GM21825 (cell line): ENCODE measurements at regions not wholly inside any gene's neighbourhood (a gene's known extent, or its start where the extent isn't known, plus 50 kb on each side); places are given as distances from the start of the nearest gene placed in this dataset.
"Not testable (repeated sequence)": the region's sequence is repeated elsewhere in the genome, so short reads cannot be mapped to it uniquely, and the experiment has no call there.

ENCODE experiments used
- ATAC-seq: cut with Tn5 transposase; IDR thresholded peaks from one replicate; pipeline ENCODE4 v1.9.1; 2021; ENCODE audit warnings: mild to moderate bottlenecking, moderate library complexity; ENCODE audit not compliant: unreplicated experiment

- no peak for ATAC-seq
Measured at GRCh38 chr9:29625292-29625731, 2052.0 kb upstream of the C9orf72 start.

GRCh38 chr9:29625931-29626330, 2052.7 kb upstream of the C9orf72 start:
- ATAC-seq, result no peak

- ATAC-seq, result not testable (repeated sequence)
Measured at GRCh38 chr9:29628856-29629255, 2055.6 kb upstream of the C9orf72 start.

DNA sequence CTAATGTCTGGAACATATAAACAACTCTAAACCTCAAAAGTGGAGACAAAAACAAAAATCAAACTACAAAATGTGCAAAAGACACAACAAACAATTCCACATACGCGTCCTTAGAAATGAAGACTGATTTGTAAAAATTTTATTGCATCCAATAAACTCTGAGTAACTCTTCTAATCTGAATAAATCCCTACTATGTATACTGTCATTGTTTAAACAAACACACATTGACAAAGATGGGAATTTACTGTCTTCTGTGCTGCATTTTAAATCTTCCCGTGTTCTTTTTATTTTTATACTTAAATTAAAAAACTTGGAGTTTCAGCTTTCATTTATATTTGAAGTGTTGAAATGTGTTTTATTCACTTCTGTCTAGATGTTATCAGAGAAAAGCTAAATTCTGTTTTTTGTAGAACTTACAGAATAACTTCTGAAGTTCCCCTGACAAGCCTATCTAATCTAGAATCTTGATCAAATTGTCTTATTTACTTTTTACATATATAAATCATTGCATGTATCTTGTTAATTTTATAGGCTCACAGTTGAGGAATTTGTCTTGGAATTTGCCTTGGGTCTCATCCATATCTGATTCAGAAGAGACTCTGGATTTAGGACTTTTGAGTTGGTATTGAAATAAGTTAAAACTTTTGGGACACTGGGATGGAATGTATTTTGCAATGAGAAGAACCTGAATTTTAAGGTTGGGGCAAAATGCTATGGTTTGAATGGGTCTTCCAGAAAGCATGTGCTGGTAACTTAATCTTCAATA, 2064.4 kb upstream of the C9orf72 start:
- ATAC-seq, result no peak

GRCh38 chr9:29640507-29640906, 2067.2 kb upstream of the C9orf72 start:
- ATAC-seq, result no peak

DNA sequence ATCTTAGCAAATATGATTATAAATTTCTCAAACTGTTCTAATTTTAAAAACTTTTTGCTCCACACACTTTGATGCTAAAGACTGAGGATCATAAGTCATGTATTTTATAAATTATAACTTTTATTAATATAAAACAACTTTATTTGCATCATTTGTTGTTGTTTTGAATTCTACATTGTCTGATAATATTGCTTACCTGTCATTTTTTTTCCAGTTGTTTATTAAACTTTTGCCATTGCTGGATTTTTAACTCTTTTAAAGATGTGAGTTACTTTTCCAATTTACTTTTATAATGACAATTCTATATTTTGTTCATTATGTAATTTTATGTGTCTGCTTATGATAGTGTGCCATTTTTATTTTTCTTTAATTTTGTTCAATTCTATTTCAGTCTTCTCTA, 2071.2 kb upstream of the C9orf72 start:
- no peak for ATAC-seq

DNA sequence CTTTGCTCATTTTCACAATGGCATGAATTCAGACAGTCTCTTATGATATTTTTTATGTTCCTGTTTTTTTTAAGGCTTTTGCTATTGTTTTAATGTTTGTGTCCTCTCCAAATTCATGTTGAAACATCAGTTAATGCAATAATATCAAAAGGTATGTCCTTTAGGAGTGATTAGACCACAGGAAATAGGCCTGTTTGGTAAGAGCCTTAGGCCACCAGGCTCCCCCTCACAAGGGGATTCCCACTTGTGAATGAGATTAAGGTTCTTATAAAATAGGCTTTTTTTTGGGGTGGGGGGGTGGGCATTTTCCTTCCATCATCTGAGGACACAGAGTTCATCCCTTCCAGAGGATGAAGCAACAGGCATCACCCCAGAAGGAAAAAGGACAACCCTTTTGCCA, 2074.2 kb upstream of the C9orf72 start:
- ATAC-seq, result no peak

DNA sequence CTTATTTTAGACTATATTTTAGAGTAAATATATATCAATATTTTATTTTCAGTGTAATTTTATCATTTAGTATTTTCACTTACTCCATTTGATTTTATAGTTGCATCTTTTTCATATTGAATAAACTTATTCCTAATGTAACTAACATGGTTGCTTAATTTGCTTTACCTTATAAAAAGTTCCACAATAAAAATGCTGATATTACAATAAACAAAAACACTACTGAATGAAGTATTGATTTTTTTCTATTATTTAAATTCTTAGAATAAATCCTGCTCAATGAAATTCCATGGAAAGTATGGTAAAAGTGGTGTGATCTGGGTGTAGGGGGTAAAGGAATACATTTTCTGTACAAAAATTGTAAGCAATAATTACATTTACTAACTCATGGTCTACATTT, 2074.9 kb upstream of the C9orf72 start:
- ATAC-seq, result no peak

GRCh38 chr9:29648601-29649000, 2075.3 kb upstream of the C9orf72 start:
- ATAC-seq, result no peak

GRCh38 chr9:29656641-29657406, 2083.5 kb upstream of the C9orf72 start:
- ATAC-seq, result no peak

DNA sequence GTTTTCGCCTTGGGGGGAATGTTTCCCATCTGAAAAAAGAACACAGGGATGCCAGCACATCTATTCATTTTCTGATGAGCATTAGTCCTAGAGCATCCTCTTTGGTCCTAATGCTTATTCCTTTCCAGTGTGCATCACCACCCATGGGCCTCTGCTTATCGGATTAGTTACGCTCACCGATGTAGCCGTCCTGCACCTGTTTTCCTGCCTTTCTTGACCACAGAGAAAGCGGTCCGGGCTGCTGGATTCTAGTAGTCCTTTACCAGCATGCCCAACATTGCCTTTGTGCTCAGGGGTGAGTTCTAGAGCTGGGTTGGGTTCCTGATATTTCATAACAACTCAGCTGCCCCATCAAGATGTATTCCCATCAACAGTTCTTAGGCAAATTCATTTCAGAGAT, 2084.5 kb upstream of the C9orf72 start:
- ATAC-seq, result no peak

- no peak for ATAC-seq
Measured at GRCh38 chr9:29659014-29659413, 2085.7 kb upstream of the C9orf72 start.

DNA sequence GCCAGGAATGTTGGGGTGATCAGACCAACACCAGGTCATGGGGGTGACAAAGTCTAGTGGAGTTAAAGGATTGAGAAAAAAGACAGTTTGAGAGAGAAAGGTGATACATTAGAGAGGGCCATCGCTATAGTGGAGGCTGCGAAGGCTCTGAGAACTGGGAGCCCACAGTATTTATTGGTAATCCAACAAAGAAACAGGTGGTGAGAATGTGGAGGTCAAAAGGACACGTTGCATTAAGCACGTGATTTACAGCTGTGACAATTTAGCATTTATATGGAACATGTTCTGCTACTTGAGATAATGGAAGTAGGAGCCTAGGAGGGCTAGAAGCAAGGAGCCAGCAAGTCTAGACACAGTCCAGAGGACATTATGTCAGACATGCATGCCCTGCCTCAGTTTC, 2086.5 kb upstream of the C9orf72 start:
- no peak for ATAC-seq

GRCh38 chr9:29668732-29669131, 2095.5 kb upstream of the C9orf72 start:
- ATAC-seq, result no peak

- no peak for ATAC-seq
Measured at GRCh38 chr9:29669613-29670012, 2096.3 kb upstream of the C9orf72 start.

DNA sequence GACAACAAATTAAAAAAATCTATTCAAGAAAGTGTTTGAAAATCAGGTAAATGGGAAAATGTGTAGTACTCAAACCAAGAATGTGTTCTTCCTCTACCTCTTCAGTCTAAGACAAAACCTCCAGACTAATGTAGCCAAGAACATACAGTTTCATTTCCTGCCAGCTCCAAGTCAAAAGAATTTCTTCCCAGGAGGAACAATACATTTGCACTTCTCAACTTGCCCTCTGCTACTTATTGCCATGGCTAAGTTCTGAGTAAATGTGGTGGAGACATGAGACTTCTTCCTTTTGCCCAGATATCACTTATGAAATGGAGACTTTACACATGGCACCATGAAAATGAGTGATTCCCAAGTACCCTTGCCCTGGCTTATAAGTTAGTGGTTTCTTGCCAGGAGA, 2112.2 kb upstream of the C9orf72 start:
- no peak for ATAC-seq

- ATAC-seq, result no peak
Measured at GRCh38 chr9:29691145-29691544, 2117.9 kb upstream of the C9orf72 start.

DNA sequence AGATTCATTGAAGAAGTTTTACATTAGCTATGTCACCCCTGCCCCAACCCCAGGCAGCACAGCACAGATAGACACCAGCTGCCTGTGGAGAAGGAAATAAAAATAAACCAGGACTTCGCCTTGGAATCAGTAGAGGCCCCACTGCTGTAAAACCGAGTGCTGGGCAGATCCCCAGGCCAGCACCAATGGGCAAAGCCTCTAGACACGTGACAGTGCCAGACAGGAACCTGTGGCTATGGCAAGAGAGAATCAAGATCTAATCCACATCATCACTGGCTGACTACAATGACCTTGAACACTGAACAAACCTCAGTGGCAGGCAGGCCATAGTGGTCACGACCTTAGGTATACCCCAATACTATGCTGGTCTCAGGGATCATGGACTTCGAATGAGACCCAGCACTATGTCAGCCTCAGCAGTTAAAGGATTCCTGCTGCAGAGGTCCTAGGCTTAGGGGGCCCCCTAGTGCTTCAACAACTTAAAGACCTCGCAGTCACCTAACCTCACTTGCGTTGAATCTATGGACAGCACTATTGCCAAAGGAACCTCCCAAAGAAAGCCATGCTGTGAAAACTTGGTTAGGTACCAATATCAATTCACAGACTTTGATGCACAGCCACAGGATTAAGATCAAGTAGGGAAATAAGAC, 2118.6 kb upstream of the C9orf72 start:
- no peak for ATAC-seq

- ATAC-seq, result no peak
Measured at GRCh38 chr9:29697011-29697410, 2123.7 kb upstream of the C9orf72 start.

- no peak for ATAC-seq
Measured at GRCh38 chr9:29701559-29701958, 2128.3 kb upstream of the C9orf72 start.

DNA sequence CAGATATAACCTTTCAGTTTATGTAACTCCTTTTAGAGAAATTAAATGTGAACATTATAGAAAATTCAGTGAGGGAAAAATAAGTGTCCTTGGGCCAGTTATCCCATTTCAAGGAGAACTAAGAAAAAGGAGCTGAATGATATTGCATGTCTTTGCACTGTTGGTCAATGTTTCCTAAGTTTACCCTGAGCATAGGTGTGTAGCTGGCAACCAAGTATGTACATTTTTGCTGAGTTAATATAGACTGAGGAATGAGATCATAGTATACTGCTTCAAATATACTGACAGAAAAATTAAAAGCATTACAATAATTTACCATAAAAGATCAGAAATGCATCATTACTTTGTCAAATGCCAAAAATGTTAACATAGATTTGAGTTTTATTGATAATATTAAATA, 2128.7 kb upstream of the C9orf72 start:
- ATAC-seq, result no peak

GRCh38 chr9:29714860-29715259, 2141.6 kb upstream of the C9orf72 start:
- no peak for ATAC-seq
